ENCODE measurements at regions not wholly inside any gene's neighbourhood (a gene's known extent, or its start where the extent isn't known, plus 50 kb on each side); places are given as distances from the start of the nearest gene placed in this dataset.

GRCh38 chr4:27835851-27836250, 975.2 kb downstream of the STIM2 start:
- no peaks in the 10 kb centered on the region for H4K20me1 ChIP-seq (ENCODE audit: insufficient read depth, low read length)
- H3K79me2 ChIP-seq (ENCODE audit: insufficient read depth, low read length), result no peaks in the 10 kb centered on the region
- H3K36me3 Mint-ChIP-seq (ENCODE audit: low read depth, unreplicated experiment), result no peaks in the 10 kb centered on the region
- FAIRE-seq, result no peak
- H3K9ac ChIP-seq (ENCODE audit: low read length), result no peak overlapping the region
- H3K4me1 ChIP-seq (ENCODE audit: insufficient read depth, low read length), result no peaks in the 10 kb centered on the region
- DNase-seq (ENCODE audit: low read depth), result no peak
- no peaks in the 10 kb centered on the region for H3K27me3 ChIP-seq (ENCODE audit: insufficient read depth, low read length)
- no peak overlapping the region for H3K27ac ChIP-seq (ENCODE audit: low read depth, low read length)
- no peak overlapping the region for H3K4me3 ChIP-seq (ENCODE audit: insufficient read depth, low read depth, low read length)
- no peak overlapping the region for H2AFZ ChIP-seq (ENCODE audit: low read depth, low read length)
- H3K27ac Mint-ChIP-seq (ENCODE audit: unreplicated experiment), result no peak overlapping the region
- H3K4me3 Mint-ChIP-seq (ENCODE audit: unreplicated experiment), result no peak overlapping the region
- TF ChIP-seq EZH2 (IDR thresholded peaks at IDR 0.05; ENCODE audit: insufficient read depth, low read length) (no peak), CTCF (IDR thresholded peaks at IDR 0.05; ENCODE audit: insufficient read depth, low read depth, low read length) (no peak)
- no peaks in the 10 kb centered on the region for H3K36me3 ChIP-seq (ENCODE audit: insufficient read depth, low read length)
- no peak overlapping the region for H3K4me2 ChIP-seq (ENCODE audit: low read length)
- no peaks in the 10 kb centered on the region for H3K27me3 Mint-ChIP-seq (ENCODE audit: low read depth, unreplicated experiment)
- no peaks in the 10 kb centered on the region for H3K9me3 ChIP-seq (ENCODE audit: insufficient read depth, low read depth, low read length)
- H3K4me1 Mint-ChIP-seq (ENCODE audit: low read depth, unreplicated experiment), result no peaks in the 10 kb centered on the region
- peaks cover 5% of the 10 kb centered on the region for H3K9me3 Mint-ChIP-seq (ENCODE audit: unreplicated experiment)

GRCh38 chr4:27836523-27836922, 975.9 kb downstream of the STIM2 start:
- Histone ChIP-seq H3K4me2 (ENCODE audit: low read length) (no peak overlapping the region), H3K79me2 (ENCODE audit: insufficient read depth, low read length) (no peaks in the 10 kb centered on the region), H3K9ac (ENCODE audit: low read length) (no peak overlapping the region), H3K36me3 (ENCODE audit: insufficient read depth, low read length) (no peaks in the 10 kb centered on the region), H3K4me3 (ENCODE audit: insufficient read depth, low read depth, low read length) (no peak overlapping the region), H3K9me3 (ENCODE audit: insufficient read depth, low read depth, low read length) (no peaks in the 10 kb centered on the region), H3K27ac (ENCODE audit: low read depth, low read length) (no peak overlapping the region), H3K4me1 (ENCODE audit: insufficient read depth, low read length) (no peaks in the 10 kb centered on the region), H4K20me1 (ENCODE audit: insufficient read depth, low read length) (no peaks in the 10 kb centered on the region), H3K27me3 (ENCODE audit: insufficient read depth, low read length) (no peaks in the 10 kb centered on the region), H2AFZ (ENCODE audit: low read depth, low read length) (no peak overlapping the region)
- H3K36me3 Mint-ChIP-seq (ENCODE audit: low read depth, unreplicated experiment), result no peaks in the 10 kb centered on the region
- H3K27ac Mint-ChIP-seq (ENCODE audit: unreplicated experiment), result no peak overlapping the region
- no peaks in the 10 kb centered on the region for H3K27me3 Mint-ChIP-seq (ENCODE audit: low read depth, unreplicated experiment)
- DNase-seq (ENCODE audit: low read depth) (peak; percentile 22), FAIRE-seq (no peak)
- TF ChIP-seq CTCF (IDR thresholded peaks at IDR 0.05; ENCODE audit: insufficient read depth, low read depth, low read length) (no peak), EZH2 (IDR thresholded peaks at IDR 0.05; ENCODE audit: insufficient read depth, low read length) (no peak)
- H3K4me3 Mint-ChIP-seq (ENCODE audit: unreplicated experiment), result no peak overlapping the region
- H3K4me1 Mint-ChIP-seq (ENCODE audit: low read depth, unreplicated experiment), result no peaks in the 10 kb centered on the region
- peaks cover 5% of the 10 kb centered on the region for H3K9me3 Mint-ChIP-seq (ENCODE audit: unreplicated experiment)

GRCh38 chr4:27843776-27844175, 983.1 kb downstream of the STIM2 start:
- no peak for FAIRE-seq
- Histone ChIP-seq H4K20me1 (ENCODE audit: insufficient read depth, low read length) (no peaks in the 10 kb centered on the region), H3K79me2 (ENCODE audit: insufficient read depth, low read length) (no peaks in the 10 kb centered on the region), H3K27me3 (ENCODE audit: insufficient read depth, low read length) (no peaks in the 10 kb centered on the region), H3K4me3 (ENCODE audit: insufficient read depth, low read depth, low read length) (no peak overlapping the region), H3K36me3 (ENCODE audit: insufficient read depth, low read length) (no peaks in the 10 kb centered on the region), H3K4me2 (ENCODE audit: low read length) (no peak overlapping the region), H3K9ac (ENCODE audit: low read length) (no peak overlapping the region), H3K27ac (ENCODE audit: low read depth, low read length) (no peak overlapping the region), H2AFZ (ENCODE audit: low read depth, low read length) (no peak overlapping the region), H3K4me1 (ENCODE audit: insufficient read depth, low read length) (no peaks in the 10 kb centered on the region), H3K9me3 (ENCODE audit: insufficient read depth, low read depth, low read length) (no peaks in the 10 kb centered on the region)
- Mint-ChIP-seq H3K27ac (ENCODE audit: unreplicated experiment) (no peak overlapping the region), H3K36me3 (ENCODE audit: low read depth, unreplicated experiment) (no peaks in the 10 kb centered on the region), H3K4me3 (ENCODE audit: unreplicated experiment) (no peak overlapping the region), H3K4me1 (ENCODE audit: low read depth, unreplicated experiment) (no peaks in the 10 kb centered on the region), H3K9me3 (ENCODE audit: unreplicated experiment) (no peaks in the 10 kb centered on the region), H3K27me3 (ENCODE audit: low read depth, unreplicated experiment) (no peaks in the 10 kb centered on the region)
- DNase-seq (ENCODE audit: low read depth), result no peak
- TF ChIP-seq EZH2 (IDR thresholded peaks at IDR 0.05; ENCODE audit: insufficient read depth, low read length), result no peak
- TF ChIP-seq CTCF (IDR thresholded peaks at IDR 0.05; ENCODE audit: insufficient read depth, low read depth, low read length), result no peak

All from astrocyte (in vitro differentiated cells and primary cell).